ENCODE measurements at regions not wholly inside any gene's neighbourhood (a gene's known extent, or its start where the extent isn't known, plus 50 kb on each side); places are given as distances from the start of the nearest gene placed in this dataset.

DNA sequence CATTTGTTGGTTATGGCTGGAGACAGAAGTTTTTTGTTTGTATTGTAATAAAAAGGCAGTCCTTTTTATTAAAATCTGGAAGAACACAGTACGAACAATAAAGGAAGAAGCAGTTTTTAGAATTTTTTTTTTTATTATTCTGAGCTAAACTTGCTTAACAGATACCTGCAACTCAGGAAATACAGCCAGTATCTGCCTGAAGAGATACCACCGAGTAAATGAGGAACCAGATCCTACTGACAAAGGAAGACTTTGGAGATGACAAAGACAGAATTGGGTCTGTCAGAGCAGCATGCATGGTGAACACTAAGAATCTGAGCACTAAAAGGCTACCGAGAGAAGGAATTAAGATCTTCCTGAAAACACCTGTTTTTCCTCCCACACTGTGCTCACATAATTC is 1335.9 kb upstream of the SORCS1 start:
- H4K20me1 ChIP-seq (replicated peaks in 1 of 2; ENCODE audit: control insufficient read depth in 1 of 2, insufficient read depth in 2 of 2, low read length in 2 of 2): no peaks in the 10 kb centered on the region
- no peak overlapping the region for H3K4ac ChIP-seq (replicated peaks; ENCODE audit: insufficient read length, low read depth, low read length)
- no peak overlapping the region for H3K4me3 ChIP-seq (ENCODE audit: extremely low read depth in 1 of 4, insufficient read depth in 2 of 4, low read depth in 3 of 4, low read length in 4 of 4)
- H4K8ac ChIP-seq (ENCODE audit: extremely low read depth, insufficient read depth, low read length): no peak overlapping the region
- no peak overlapping the region for H2BK15ac ChIP-seq (ENCODE audit: low read length)
- no peak for FAIRE-seq
- H3K79me1 ChIP-seq (ENCODE audit: low read depth, low read length): no peaks in the 10 kb centered on the region
- no peak overlapping the region for H3K27ac ChIP-seq (ENCODE audit: low read depth, low read length)
- H3K9me3 ChIP-seq (ENCODE audit: insufficient read depth in 2 of 2, low read depth in 1 of 2, low read length in 1 of 2): peaks cover 10 to 14% of the 10 kb centered on the region in 2 experiments; a peak in 3 of 4 replicates
- H3K56ac ChIP-seq (replicated peaks; ENCODE audit: insufficient read length, low read depth, low read length): no peak overlapping the region
- no peak overlapping the region for H2AFZ ChIP-seq (ENCODE audit: low read length)
- H3K9ac ChIP-seq (replicated peaks in 1 of 4; ENCODE audit: extremely low read depth in 1 of 4, low read depth in 3 of 4, low read length in 3 of 4): no peak overlapping the region
- no peak overlapping the region for H2BK12ac ChIP-seq (ENCODE audit: low read depth, low read length)
- H3K27me3 ChIP-seq (replicated peaks in 1 of 4; ENCODE audit: control insufficient read depth in 3 of 4, extremely low read depth in 1 of 4, insufficient read depth in 3 of 4, low read length in 3 of 4): no peaks in the 10 kb centered on the region
- no peak overlapping the region for H4K5ac ChIP-seq (ENCODE audit: insufficient read length, low read depth, low read length)
- H3K4me1 ChIP-seq (replicated peaks in 1 of 4; ENCODE audit: control insufficient read depth in 3 of 4, insufficient read depth in 4 of 4, low read length in 3 of 4): no peaks in the 10 kb centered on the region
- H2BK5ac ChIP-seq (ENCODE audit: low read depth, low read length): no peak overlapping the region
- no peak for DNase-seq (ENCODE audit: low read depth in 1 of 2, low spot score in 2 of 2)
- no peak overlapping the region for H4K91ac ChIP-seq (replicated peaks; ENCODE audit: insufficient read length, low read length)
- H2AK5ac ChIP-seq (ENCODE audit: low read depth, low read length): no peak overlapping the region
- H3K23me2 ChIP-seq (ENCODE audit: low read depth, low read length): no peaks in the 10 kb centered on the region
- H3K36me3 ChIP-seq (ENCODE audit: control insufficient read depth in 2 of 4, insufficient read depth in 4 of 4, low read length in 3 of 4): no peaks in the 10 kb centered on the region
- no peak overlapping the region for H3K14ac ChIP-seq (ENCODE audit: insufficient read length)
- no peak overlapping the region for H3K23ac ChIP-seq (ENCODE audit: insufficient read length)
- H2BK120ac ChIP-seq (replicated peaks; ENCODE audit: low read depth, low read length): no peak overlapping the region
- no peaks in the 10 kb centered on the region for H3K79me2 ChIP-seq (ENCODE audit: control insufficient read depth in 1 of 2, insufficient read depth in 2 of 2, low read length in 2 of 2)
- H3K18ac ChIP-seq (ENCODE audit: extremely low read depth, low read length): no peak overlapping the region
- ChIA-PET POLR2A (ENCODE audit: partially characterized antibody) (no interaction called here), CTCF (ENCODE audit: partially characterized antibody) (no interaction called here)
- H3K4me2 ChIP-seq (ENCODE audit: insufficient read depth in 1 of 2, low read depth in 2 of 2, low read length in 2 of 2): no peak overlapping the region
- WGBS, 2 experiments (ENCODE audit: extremely low coverage in 1 of 2, insufficient coverage in 1 of 2, insufficient read length in 1 of 2, insufficient replicate concordance in 2 of 2, low coverage in 1 of 2, low lambda C conversion rate in 2 of 2, missing lambda C conversion rate in 1 of 2): 93% methylated on average over 3 of the region's 3 CpGs; no CpG with 5 or more reads in 1 of the 2 experiments
- H2BK20ac ChIP-seq (ENCODE audit: low read length): no peak overlapping the region
- TF ChIP-seq, protein P1, sequence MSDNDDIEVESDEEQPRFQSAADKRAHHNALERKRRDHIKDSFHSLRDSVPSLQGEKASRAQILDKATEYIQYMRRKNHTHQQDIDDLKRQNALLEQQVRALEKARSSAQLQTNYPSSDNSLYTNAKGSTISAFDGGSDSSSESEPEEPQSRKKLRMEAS (IDR thresholded peaks at IDR 0.05): no peak
- no peak for TF ChIP-seq GTF2F1 (IDR thresholded peaks at IDR 0.05; ENCODE audit: borderline replicate concordance, low read depth, low read length)
- TF ChIP-seq CHD2 (IDR thresholded peaks at IDR 0.05; ENCODE audit: low read length): no peak
- no peak for TF ChIP-seq KDM4A (IDR thresholded peaks at IDR 0.05; ENCODE audit: low read depth, low read length, severe bottlenecking)
- TF ChIP-seq TAF1 (IDR thresholded peaks at IDR 0.05; ENCODE audit: low read depth, low read length): no peak
- no peak for TF ChIP-seq POLR2AphosphoS5 (IDR thresholded peaks at IDR 0.05; ENCODE audit: low read depth, low read length)
- TF ChIP-seq BACH1 (IDR thresholded peaks at IDR 0.05; ENCODE audit: low read length): no peak
- no peak for TF ChIP-seq MAFK (IDR thresholded peaks at IDR 0.05; ENCODE audit: low read depth, low read length)
- no peak for TF ChIP-seq CBX8 (IDR thresholded peaks at IDR 0.05; ENCODE audit: borderline replicate concordance, low read depth, low read length)
- no peak for TF ChIP-seq ZNF274 (IDR thresholded peaks at IDR 0.05; ENCODE audit: borderline replicate concordance, extremely low read depth, low read length)
- no peak for TF ChIP-seq ASH2L (IDR thresholded peaks at IDR 0.05; ENCODE audit: low read length)
- no peak for TF ChIP-seq ATF3 (IDR thresholded peaks at IDR 0.05; ENCODE audit: insufficient read depth, low read depth, low read length)
- no peak for TF ChIP-seq RAD21 (IDR thresholded peaks at IDR 0.05 in 1 of 2, conservative IDR thresholded peaks at IDR 0.05 in 1 of 2; ENCODE audit: low read depth in 2 of 2, low read length in 2 of 2)
- TF ChIP-seq SUZ12 (IDR thresholded peaks at IDR 0.05; ENCODE audit: low read length): no peak
- TF ChIP-seq CEBPB (IDR thresholded peaks at IDR 0.05; ENCODE audit: low read depth, low read length): no peak
